GM21423 (cell line): ENCODE measurements at regions not wholly inside any gene's neighbourhood (a gene's known extent, or its start where the extent isn't known, plus 50 kb on each side); places are given as distances from the start of the nearest gene placed in this dataset.
"Not testable (repeated sequence)": the region's sequence is repeated elsewhere in the genome, so short reads cannot be mapped to it uniquely, and the experiment has no call there.

Experiments used
- ATAC-seq: cut with Tn5 transposase; IDR thresholded peaks from one replicate; pipeline ENCODE4 v1.9.1; 2021; ENCODE audit warnings: mild to moderate bottlenecking, moderate library complexity; ENCODE audit not compliant: unreplicated experiment

- no peak for ATAC-seq
These were observed 286.0 kb downstream of the TSN start for GRCh38 chr2:122041455-122041854.

GRCh38 chr2:122051659-122052058, 296.2 kb downstream of the TSN start:
- ATAC-seq: not testable (repeated sequence)

GRCh38 chr2:122055521-122055931, 300.1 kb downstream of the TSN start:
- ATAC-seq: no peak

- ATAC-seq: no peak
These were observed 301.4 kb downstream of the TSN start for GRCh38 chr2:122056853-122057252.

- no peak for ATAC-seq
These were observed 305.8 kb downstream of the TSN start for GRCh38 chr2:122061206-122061605.

GRCh38 chr2:122061831-122062230, 306.4 kb downstream of the TSN start:
- no peak for ATAC-seq

GRCh38 chr2:122062506-122062905, 307.1 kb downstream of the TSN start:
- ATAC-seq: no peak

GRCh38 chr2:122063716-122064115, 308.3 kb downstream of the TSN start:
- no peak for ATAC-seq

GRCh38 chr2:122070241-122070731, 314.8 kb downstream of the TSN start:
- ATAC-seq: no peak

GRCh38 chr2:122072666-122073065, 317.2 kb downstream of the TSN start:
- ATAC-seq: no peak

GRCh38 chr2:122074201-122074600, 318.8 kb downstream of the TSN start:
- ATAC-seq: no peak

GRCh38 chr2:122075381-122075780, 319.9 kb downstream of the TSN start:
- no peak for ATAC-seq

GRCh38 chr2:122077114-122077513, 321.7 kb downstream of the TSN start:
- no peak for ATAC-seq

- ATAC-seq: no peak
These were observed 322.3 kb downstream of the TSN start for GRCh38 chr2:122077771-122078170.

- ATAC-seq: no peak
These were observed 323.0 kb downstream of the TSN start for GRCh38 chr2:122078451-122078850.

- ATAC-seq: no peak
These were observed 324.4 kb downstream of the TSN start for GRCh38 chr2:122079844-122080243.

- no peak for ATAC-seq
These were observed 324.9 kb downstream of the TSN start for GRCh38 chr2:122080316-122080715.

GRCh38 chr2:122080871-122081270, 325.4 kb downstream of the TSN start:
- ATAC-seq: no peak

GRCh38 chr2:122081751-122082150, 326.3 kb downstream of the TSN start:
- no peak for ATAC-seq

- no peak for ATAC-seq
These were observed 328.0 kb downstream of the TSN start for GRCh38 chr2:122083256-122084048.

- ATAC-seq: not testable (repeated sequence)
These were observed 330.2 kb downstream of the TSN start for GRCh38 chr2:122085672-122086071.

- ATAC-seq: no peak
These were observed 339.1 kb downstream of the TSN start for GRCh38 chr2:122094557-122094956.

GRCh38 chr2:122096761-122097160, 341.3 kb downstream of the TSN start:
- no peak for ATAC-seq
